GM18517 (cell line): ENCODE measurements at regions not wholly inside any gene's neighbourhood (a gene's known extent, or its start where the extent isn't known, plus 50 kb on each side); places are given as distances from the start of the nearest gene placed in this dataset.
"Not testable (repeated sequence)": the region's sequence is repeated elsewhere in the genome, so short reads cannot be mapped to it uniquely, and the experiment has no call there.

ENCODE experiments used
- ATAC-seq: cut with Tn5 transposase; IDR thresholded peaks from one replicate; pipeline ENCODE4 v1.9.1; 2021; ENCODE audit warnings: mild to moderate bottlenecking, moderate library complexity; ENCODE audit not compliant: unreplicated experiment

GRCh38 chr13:61215601-61216000 lies 200.0 kb downstream of the PCDH20 start:
- no peak for ATAC-seq

DNA sequence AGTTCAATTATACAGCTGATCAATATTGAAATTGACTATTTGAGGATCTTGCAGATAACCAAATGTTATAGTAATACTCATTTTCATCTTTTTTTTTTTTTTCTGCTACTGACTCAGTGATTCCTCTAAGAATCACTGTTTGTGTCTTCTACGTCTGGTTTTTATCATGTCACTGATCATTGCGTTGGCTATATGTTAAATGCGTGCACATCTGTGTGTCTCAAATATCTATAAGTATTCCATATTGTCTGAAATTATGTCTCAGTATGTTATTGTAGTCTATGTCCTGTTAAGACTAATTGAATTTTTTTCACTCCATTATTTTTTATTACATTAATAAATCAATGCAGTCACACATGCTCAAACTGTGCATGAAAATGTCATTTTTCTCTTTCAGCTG lies 200.5 kb downstream of the PCDH20 start:
- ATAC-seq, result no peak

- ATAC-seq, result no peak
These were observed 201.1 kb downstream of the PCDH20 start for GRCh38 chr13:61214551-61214950.

GRCh38 chr13:61205898-61206297 lies 209.8 kb downstream of the PCDH20 start:
- ATAC-seq, result not testable (repeated sequence)

GRCh38 chr13:61204025-61204424 lies 211.6 kb downstream of the PCDH20 start:
- ATAC-seq, result no peak

- no peak for ATAC-seq
These were observed 213.6 kb downstream of the PCDH20 start for GRCh38 chr13:61202042-61202441.

GRCh38 chr13:61192826-61193225 lies 222.8 kb downstream of the PCDH20 start:
- ATAC-seq, result no peak

DNA sequence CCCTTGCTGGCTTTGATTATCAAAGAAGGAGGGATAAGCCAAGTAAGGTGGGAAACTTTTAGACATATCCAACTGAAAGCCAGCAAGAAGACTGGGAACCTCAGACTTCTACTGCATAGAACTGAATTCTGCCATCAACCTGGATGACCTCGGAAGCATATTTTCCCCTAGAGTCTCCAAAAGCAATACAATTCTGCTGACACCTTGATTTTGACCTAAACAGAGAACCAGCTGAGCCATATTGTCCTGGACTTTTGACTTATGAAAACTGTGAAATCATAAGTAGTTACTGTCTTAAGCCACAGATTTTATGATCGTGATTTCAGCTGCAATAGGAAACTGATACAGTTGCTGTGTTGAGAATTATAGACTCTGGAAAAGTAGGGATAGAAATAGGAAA lies 227.6 kb downstream of the PCDH20 start:
- ATAC-seq, result no peak

DNA sequence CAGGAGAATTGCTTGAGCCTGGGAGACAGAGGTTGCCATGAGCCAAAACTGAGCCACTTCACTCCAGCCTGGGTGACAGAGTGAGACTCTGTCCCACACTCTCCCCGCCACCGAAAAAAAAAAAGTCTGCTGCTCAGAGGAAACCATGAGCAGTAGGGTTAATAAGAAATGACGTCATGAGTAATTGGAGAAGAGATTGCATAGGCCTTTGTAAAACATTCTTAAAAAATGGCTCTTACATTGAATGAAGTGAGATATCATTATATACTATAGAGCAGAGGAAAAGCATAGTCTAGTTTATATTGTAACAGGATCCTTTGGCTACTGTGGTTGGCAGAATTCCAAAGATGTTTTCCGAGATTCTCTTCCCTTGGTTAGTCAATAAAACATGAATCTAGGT lies 228.2 kb downstream of the PCDH20 start:
- ATAC-seq, result no peak

GRCh38 chr13:61183670-61184069 lies 232.0 kb downstream of the PCDH20 start:
- no peak for ATAC-seq

DNA sequence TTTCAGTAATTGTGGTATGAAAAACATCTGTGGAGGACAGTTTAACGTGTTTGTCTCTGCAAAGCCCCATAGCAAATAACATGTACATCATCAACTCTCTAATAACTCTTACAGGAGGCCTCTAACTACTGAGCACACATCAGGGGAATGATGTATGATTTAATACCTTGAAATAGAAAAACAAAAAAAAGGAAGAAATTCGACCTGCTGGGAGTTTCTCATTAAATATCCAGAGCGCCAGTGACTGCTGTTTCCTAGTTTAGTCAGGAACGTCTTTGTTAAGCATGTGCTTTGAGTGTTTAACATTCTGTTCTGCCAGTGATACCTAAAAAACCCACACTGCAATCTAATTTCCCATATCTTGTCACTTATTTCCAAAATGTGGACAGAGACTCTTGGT lies 235.4 kb downstream of the PCDH20 start:
- no peak for ATAC-seq

- ATAC-seq, result no peak
These were observed 235.9 kb downstream of the PCDH20 start for GRCh38 chr13:61179741-61180140.

DNA sequence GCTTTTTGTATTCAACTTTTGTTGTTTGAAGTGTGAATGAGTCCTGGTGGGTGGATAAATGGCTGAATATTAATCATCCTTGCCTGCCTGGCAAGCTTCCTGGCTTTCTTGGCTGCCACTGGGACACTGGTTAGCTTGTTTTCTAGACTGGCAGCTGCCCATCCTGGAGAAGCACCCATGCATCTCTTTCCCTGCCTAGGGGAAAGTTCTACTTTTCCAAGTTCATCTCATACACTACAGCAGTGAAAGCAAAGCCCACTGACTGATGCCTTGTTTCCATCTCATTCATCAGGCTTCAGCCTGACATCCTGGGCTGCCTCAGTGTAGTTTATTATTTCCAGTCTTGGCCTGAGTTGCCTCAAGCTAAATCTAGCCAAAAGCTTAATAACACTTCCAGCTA lies 244.8 kb downstream of the PCDH20 start:
- no peak for ATAC-seq

DNA sequence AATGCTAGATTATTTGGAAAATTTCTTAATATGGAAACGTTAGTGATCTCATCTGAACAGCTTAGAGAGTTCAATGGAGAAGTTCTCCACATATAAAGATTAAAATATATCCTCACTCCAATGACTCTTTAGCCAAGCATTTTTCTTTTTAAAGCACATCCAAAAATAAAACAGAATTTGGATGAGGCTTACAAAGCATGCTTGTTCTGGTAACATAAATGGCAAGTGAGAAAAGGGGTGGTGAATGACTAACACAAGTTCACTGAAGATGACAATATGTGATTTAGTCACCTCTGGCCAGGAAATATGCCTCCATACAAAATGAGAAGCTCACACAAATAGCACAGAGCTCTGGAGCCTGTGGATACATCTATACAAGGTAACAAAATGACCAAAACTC lies 253.0 kb downstream of the PCDH20 start:
- no peak for ATAC-seq

DNA sequence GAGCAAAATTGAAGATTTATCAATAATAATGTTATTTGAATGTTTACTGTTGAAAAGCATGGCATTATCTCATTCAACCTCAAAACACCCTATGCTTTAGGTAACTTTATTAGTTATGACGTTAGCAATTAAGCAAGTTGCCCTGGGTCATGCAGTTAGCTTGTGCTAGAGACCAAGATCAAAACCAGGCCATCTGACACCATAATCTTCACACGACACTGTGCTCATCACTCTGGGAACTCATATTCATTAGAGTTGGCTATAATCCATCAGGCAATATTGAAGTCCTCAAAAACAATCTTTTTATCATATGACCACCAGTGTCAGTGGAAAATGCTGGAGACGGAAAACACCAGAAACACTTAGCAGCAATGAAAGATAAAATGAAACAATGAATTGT lies 253.5 kb downstream of the PCDH20 start:
- ATAC-seq, result no peak

DNA sequence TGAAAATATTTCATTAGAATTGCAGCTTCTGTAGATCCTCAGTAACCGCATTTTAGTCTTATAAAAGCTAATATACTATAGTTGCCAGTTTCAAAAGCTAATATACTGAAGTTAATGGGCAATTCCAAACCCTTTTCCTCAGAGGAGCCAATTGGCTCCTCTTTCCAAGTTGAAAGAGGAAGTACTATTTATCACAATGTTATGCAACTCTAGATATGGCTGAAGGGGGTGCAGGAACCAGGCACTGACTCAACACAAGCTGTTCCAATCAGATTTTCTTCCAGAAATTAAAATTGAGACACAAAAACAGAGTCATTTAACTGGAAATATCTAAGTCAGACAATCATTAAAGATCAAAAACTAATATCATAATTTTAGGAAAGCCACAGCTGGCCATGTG lies 258.9 kb downstream of the PCDH20 start:
- no peak for ATAC-seq

- no peak for ATAC-seq
These were observed 264.6 kb downstream of the PCDH20 start for GRCh38 chr13:61151062-61151461.

GRCh38 chr13:61149331-61149730 lies 266.3 kb downstream of the PCDH20 start:
- no peak for ATAC-seq

- no peak for ATAC-seq
These were observed 266.8 kb downstream of the PCDH20 start for GRCh38 chr13:61148691-61149315.

DNA sequence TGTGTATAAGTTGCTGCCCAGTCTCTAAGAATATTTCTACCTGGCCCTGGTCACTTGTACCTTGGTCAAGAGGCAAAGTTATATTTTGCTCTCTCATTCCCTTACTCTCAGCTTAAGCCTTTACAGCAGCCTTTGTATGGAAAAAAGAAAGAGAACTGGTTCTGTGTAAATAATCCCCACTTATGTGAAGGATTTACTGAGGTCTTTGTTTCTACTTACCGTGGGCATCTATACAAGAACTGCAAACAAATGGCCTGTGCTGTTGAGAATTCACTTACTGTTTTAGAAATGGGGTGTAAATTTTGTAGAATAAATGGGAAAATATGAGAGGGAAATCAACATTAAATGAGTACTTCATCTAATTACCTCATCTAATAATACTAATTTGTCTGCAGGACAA lies 267.4 kb downstream of the PCDH20 start:
- no peak for ATAC-seq

DNA sequence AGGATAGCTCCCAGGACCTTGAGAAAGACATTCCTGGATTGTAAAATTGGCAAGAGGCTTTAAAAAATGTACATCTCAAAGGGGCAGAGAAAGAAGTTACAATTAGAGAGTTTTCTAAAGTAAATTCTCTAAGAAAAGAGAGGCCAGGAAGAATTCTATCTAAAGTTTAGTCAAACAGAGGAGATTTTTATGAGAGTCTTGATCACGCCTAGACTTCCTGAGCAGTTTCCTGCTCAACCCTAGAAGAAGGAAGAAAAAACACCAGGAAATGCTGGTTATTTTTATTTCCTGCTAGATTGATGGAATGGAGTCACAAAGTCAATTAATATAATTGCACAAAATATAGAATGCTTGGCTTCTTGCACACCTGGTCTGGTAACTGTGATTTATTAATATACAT lies 269.1 kb downstream of the PCDH20 start:
- no peak for ATAC-seq

DNA sequence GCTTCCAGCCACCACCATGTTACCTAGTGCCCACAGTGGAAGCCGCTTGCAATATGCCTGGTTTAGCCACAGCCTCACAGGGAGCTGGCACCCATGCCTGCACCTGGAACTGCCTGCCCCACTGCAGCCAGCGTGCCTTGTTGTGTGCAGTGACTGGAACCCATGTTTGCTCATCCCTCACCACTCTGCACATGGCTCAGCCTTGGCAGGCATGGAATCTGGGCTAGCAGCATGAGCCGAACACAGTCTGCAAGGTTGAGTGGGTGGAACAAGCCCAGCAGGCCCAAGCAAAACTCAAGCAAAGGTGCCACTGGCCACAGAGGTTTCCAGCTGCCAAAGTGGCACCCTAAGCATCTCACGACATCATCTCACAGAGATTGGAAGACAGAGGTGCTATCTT lies 269.5 kb downstream of the PCDH20 start:
- no peak for ATAC-seq

DNA sequence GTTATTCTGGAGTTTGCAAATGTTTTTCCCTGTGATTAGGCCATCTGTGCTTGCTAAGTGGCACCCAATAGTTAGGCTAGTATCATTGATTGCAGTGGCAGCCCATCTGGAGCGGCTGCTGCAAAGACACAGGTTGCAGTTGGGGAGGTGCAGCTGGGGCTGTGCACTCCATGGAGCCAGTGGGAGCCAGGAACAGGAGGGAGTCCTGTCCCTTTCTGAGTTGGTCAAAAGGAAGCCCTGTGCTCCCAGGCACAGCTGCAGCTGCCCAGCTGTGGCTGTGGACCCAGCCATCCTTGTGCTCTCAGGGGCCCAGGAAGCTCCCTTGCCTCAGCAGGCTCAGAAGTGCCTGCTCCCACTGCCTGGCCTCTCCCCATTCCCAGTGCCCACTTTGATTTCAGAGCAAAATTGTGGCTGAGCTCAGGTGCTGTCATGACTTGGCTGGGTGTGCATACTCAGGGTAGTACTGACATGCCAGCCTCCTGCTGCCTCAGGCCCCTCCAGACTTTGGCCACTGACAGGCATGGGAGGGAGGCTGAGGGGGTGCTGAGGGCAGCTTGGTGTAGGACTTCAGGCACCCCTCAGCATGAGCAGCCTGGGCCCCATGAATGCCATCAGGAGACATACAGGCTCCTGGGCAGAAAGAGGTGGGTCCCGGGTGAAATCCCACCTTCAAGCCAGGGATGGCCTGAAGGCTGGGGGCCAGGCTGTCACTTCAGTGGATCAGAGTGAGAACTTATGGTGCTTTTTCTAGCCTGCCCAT lies 270.6 kb downstream of the PCDH20 start:
- no peak for ATAC-seq
